ENCODE measurements at regions not wholly inside any gene's neighbourhood (a gene's known extent, or its start where the extent isn't known, plus 50 kb on each side); places are given as distances from the start of the nearest gene placed in this dataset.

DNA sequence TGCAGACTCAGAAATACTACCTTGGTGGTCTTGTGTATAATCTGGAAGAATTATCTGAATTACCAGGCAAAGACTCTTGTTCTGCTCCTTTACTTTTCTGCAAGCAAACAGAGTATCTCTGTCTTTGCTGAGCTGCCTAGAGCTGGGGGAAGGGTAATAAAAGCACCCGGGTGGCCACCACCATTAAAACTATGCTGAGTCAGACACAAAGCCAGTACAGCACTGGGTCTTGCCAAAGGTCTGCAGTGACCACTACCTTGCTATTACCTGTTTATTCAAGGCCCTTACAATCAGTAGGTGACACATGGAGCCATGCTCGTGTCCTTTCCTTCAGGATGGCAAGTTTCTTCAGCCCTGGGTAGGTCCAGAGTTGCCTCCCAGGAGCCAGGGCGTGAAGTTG is 420.6 kb upstream of the CNTN5 start:
- Histone ChIP-seq H3K36me3 (ENCODE audit: insufficient read depth) (no peaks in the 10 kb centered on the region), H3K79me2 (replicated peaks; ENCODE audit: insufficient read depth) (no peaks in the 10 kb centered on the region), H2AFZ (0 out of 2 replicates have a peak overlapping the region, but pooled peaks have one; percentile 12), H4K20me1 (replicated peaks; ENCODE audit: insufficient read depth) (no peaks in the 10 kb centered on the region), H3K9me2 (ENCODE audit: insufficient read depth) (0 out of 2 replicates have a peak, but pooled peaks cover 4% of the 10 kb centered on the region), H3K27me3 (ENCODE audit: insufficient read depth) (no peaks in the 10 kb centered on the region), H3F3A (replicated peaks; ENCODE audit: low read depth) (no peaks in the 10 kb centered on the region), H3K4me2 (no peak overlapping the region), H3K27ac (ENCODE audit: low read depth) (no peak overlapping the region), H3K4me1 (ENCODE audit: insufficient read depth) (no peaks in the 10 kb centered on the region), H3K4me3 (no peak overlapping the region)
- ATAC-seq (no peak), DNase-seq (ENCODE audit: low spot score) (no peak)
- no peaks in the 10 kb centered on the region; the same call in 2 of the 3 replicates for H3K36me3 Mint-ChIP-seq (ENCODE audit: low read depth)
- H3K4me1 Mint-ChIP-seq = no peaks in the 10 kb centered on the region
- no peak overlapping the region for H3K4me3 Mint-ChIP-seq
- TF ChIP-seq EZH2 (IDR thresholded peaks at IDR 0.05; ENCODE audit: low read depth, unreplicated experiment) (no peak), STAT1 (IDR thresholded peaks at IDR 0.05; ENCODE audit: unreplicated experiment) (no peak), ZNF114 (CRISPR knock-in tag; IDR thresholded peaks at IDR 0.05) (no peak), EZH2phosphoT487 (IDR thresholded peaks at IDR 0.05; ENCODE audit: unreplicated experiment) (no peak), ZNF331 (CRISPR knock-in tag; IDR thresholded peaks at IDR 0.05; ENCODE audit: low read depth) (no peak), POLR2AphosphoS5 (IDR thresholded peaks at IDR 0.05; ENCODE audit: low read depth) (no peak), CREB1 (CRISPR knock-in tag; IDR thresholded peaks at IDR 0.05; ENCODE audit: low read depth) (no peak), JUNB (IDR thresholded peaks at IDR 0.05; ENCODE audit: unreplicated experiment) (no peak)
- TF ChIP-seq, protein P1, sequence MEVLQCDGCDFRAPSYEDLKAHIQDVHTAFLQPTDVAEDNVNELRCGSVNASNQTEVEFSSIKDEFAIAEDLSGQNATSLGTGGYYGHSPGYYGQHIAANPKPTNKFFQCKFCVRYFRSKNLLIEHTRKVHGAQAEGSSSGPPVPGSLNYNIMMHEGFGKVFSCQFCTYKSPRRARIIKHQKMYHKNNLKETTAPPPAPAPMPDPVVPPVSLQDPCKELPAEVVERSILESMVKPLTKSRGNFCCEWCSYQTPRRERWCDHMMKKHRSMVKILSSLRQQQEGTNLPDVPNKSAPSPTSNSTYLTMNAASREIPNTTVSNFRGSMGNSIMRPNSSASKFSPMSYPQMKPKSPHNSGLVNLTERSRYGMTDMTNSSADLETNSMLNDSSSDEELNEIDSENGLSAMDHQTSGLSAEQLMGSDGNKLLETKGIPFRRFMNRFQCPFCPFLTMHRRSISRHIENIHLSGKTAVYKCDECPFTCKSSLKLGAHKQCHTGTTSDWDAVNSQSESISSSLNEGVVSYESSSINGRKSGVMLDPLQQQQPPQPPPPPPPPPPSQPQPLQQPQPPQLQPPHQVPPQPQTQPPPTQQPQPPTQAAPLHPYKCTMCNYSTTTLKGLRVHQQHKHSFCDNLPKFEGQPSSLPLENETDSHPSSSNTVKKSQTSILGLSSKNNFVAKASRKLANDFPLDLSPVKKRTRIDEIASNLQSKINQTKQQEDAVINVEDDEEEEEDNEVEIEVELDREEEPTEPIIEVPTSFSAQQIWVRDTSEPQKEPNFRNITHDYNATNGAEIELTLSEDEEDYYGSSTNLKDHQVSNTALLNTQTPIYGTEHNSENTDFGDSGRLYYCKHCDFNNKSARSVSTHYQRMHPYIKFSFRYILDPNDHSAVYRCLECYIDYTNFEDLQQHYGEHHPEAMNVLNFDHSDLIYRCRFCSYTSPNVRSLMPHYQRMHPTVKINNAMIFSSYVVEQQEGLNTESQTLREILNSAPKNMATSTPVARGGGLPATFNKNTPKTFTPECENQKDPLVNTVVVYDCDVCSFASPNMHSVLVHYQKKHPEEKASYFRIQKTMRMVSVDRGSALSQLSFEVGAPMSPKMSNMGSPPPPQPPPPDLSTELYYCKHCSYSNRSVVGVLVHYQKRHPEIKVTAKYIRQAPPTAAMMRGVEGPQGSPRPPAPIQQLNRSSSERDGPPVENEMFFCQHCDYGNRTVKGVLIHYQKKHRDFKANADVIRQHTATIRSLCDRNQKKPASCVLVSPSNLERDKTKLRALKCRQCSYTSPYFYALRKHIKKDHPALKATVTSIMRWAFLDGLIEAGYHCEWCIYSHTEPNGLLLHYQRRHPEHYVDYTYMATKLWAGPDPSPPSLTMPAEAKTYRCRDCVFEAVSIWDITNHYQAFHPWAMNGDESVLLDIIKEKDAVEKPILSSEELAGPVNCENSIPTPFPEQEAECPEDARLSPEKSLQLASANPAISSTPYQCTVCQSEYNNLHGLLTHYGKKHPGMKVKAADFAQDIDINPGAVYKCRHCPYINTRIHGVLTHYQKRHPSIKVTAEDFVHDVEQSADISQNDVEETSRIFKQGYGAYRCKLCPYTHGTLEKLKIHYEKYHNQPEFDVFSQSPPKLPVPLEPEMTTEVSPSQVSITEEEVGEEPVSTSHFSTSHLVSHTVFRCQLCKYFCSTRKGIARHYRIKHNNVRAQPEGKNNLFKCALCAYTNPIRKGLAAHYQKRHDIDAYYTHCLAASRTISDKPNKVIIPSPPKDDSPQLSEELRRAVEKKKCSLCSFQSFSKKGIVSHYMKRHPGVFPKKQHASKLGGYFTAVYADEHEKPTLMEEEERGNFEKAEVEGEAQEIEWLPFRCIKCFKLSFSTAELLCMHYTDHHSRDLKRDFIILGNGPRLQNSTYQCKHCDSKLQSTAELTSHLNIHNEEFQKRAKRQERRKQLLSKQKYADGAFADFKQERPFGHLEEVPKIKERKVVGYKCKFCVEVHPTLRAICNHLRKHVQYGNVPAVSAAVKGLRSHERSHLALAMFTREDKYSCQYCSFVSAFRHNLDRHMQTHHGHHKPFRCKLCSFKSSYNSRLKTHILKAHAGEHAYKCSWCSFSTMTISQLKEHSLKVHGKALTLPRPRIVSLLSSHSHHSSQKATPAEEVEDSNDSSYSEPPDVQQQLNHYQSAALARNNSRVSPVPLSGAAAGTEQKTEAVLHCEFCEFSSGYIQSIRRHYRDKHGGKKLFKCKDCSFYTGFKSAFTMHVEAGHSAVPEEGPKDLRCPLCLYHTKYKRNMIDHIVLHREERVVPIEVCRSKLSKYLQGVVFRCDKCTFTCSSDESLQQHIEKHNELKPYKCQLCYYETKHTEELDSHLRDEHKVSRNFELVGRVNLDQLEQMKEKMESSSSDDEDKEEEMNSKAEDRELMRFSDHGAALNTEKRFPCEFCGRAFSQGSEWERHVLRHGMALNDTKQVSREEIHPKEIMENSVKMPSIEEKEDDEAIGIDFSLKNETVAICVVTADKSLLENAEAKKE (CRISPR knock-in tag; IDR thresholded peaks at IDR 0.05) = no peak
- TF ChIP-seq, protein P2, sequence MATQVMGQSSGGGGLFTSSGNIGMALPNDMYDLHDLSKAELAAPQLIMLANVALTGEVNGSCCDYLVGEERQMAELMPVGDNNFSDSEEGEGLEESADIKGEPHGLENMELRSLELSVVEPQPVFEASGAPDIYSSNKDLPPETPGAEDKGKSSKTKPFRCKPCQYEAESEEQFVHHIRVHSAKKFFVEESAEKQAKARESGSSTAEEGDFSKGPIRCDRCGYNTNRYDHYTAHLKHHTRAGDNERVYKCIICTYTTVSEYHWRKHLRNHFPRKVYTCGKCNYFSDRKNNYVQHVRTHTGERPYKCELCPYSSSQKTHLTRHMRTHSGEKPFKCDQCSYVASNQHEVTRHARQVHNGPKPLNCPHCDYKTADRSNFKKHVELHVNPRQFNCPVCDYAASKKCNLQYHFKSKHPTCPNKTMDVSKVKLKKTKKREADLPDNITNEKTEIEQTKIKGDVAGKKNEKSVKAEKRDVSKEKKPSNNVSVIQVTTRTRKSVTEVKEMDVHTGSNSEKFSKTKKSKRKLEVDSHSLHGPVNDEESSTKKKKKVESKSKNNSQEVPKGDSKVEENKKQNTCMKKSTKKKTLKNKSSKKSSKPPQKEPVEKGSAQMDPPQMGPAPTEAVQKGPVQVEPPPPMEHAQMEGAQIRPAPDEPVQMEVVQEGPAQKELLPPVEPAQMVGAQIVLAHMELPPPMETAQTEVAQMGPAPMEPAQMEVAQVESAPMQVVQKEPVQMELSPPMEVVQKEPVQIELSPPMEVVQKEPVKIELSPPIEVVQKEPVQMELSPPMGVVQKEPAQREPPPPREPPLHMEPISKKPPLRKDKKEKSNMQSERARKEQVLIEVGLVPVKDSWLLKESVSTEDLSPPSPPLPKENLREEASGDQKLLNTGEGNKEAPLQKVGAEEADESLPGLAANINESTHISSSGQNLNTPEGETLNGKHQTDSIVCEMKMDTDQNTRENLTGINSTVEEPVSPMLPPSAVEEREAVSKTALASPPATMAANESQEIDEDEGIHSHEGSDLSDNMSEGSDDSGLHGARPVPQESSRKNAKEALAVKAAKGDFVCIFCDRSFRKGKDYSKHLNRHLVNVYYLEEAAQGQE (IDR thresholded peaks at IDR 0.05; ENCODE audit: unreplicated experiment) = no peak
- TF ChIP-seq, protein P3, sequence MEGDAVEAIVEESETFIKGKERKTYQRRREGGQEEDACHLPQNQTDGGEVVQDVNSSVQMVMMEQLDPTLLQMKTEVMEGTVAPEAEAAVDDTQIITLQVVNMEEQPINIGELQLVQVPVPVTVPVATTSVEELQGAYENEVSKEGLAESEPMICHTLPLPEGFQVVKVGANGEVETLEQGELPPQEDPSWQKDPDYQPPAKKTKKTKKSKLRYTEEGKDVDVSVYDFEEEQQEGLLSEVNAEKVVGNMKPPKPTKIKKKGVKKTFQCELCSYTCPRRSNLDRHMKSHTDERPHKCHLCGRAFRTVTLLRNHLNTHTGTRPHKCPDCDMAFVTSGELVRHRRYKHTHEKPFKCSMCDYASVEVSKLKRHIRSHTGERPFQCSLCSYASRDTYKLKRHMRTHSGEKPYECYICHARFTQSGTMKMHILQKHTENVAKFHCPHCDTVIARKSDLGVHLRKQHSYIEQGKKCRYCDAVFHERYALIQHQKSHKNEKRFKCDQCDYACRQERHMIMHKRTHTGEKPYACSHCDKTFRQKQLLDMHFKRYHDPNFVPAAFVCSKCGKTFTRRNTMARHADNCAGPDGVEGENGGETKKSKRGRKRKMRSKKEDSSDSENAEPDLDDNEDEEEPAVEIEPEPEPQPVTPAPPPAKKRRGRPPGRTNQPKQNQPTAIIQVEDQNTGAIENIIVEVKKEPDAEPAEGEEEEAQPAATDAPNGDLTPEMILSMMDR (conservative IDR thresholded peaks at IDR 0.05; ENCODE audit: low read depth in 2 of 2) = no peak
- peaks cover 2% of the 10 kb centered on the region; the same call in 1 of the 3 replicates for H3K9me3 Mint-ChIP-seq
- no peaks in the 10 kb centered on the region for H3K27me3 Mint-ChIP-seq (ENCODE audit: insufficient read depth, low read depth, poor library complexity)
- peak overlapping the region; percentile 69; the same call in 1 of the 2 replicates for H3K27ac Mint-ChIP-seq

Measured in GM23338 (cell line).